ENCODE measurements at regions not wholly inside any gene's neighbourhood (a gene's known extent, or its start where the extent isn't known, plus 50 kb on each side); places are given as distances from the start of the nearest gene placed in this dataset.
"Not testable (repeated sequence)": the region's sequence is repeated elsewhere in the genome, so short reads cannot be mapped to it uniquely, and the experiment has no call there.

DNA sequence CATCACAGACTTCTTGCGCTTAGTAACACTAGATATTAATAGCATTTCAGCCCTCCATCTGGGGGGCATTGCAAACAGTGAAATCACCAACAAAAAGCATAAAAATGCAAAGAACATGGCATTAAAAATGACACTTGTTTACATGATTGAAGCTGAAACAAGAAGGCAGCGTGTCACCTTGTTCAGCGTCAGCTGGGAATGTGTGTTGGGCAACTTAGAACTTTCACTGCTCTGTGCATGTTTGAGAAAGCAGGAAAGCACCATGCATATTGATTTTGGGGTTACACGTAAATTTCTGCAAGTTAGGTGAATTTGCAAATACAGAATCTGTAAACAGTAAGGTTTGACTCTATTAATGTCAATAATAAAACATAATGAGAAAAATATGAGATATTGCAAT, 162.9 kb downstream of the SOX4 start:
- Mint-ChIP-seq H3K4me3 (no peak overlapping the region), H3K27me3 (no peaks in the 10 kb centered on the region), H3K9me3 (no peaks in the 10 kb centered on the region), H3K36me3 (ENCODE audit: insufficient read depth) (no peaks in the 10 kb centered on the region), H3K27ac (no peak overlapping the region), H3K4me1 (ENCODE audit: low read depth in 2 of 2) (no peaks in the 10 kb centered on the region)
- DNase-seq (no peak), ATAC-seq (replicated peaks) (no peak)

DNA sequence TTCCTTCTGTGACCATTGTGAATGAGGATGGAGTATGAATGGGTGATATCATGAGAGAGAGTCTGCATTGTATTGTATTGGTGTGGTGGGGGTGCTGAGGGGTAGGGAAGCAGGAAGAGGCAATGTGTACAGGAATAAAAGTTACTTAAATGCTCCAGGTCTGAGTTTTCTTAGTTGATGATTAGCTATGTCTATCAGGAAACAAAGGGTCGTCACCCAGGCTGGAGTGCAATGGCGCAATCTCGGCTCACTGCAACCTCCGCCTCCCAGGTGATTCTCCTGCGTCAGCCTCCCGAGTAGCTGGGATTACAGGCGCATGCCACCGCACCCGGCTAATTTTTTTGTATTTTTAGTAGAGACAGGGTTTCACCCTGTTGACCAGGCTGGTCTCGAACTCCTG, 163.8 kb downstream of the SOX4 start:
- H3K9me3 Mint-ChIP-seq; ATAC-seq (replicated peaks); H3K27ac Mint-ChIP-seq; H3K4me3 Mint-ChIP-seq; H3K36me3 Mint-ChIP-seq (ENCODE audit: insufficient read depth); DNase-seq; H3K4me1 Mint-ChIP-seq (ENCODE audit: low read depth in 2 of 2); H3K27me3 Mint-ChIP-seq: not testable (repeated sequence)

DNA sequence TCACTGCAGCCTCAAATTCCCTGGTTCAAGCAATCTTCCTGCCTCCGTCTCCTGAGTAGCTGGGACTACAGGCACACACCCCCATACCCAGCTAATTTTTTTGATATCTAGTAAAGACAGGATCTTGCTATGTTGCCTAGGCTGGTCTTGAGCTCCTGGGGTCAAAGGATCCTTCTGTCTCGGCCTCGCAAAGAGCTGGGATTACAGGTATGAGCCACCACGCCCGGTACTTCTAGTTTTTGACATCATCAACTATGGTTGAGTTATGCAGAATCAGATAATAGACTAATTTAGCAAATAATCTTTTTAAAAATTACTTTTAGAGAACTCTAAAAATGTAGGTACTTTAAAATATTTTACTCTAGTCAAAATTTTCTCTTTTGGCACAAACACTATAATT, 166.2 kb downstream of the SOX4 start:
- no peak for ATAC-seq (replicated peaks)
- DNase-seq, result no peak
- no peaks in the 10 kb centered on the region for H3K36me3 Mint-ChIP-seq (ENCODE audit: insufficient read depth)
- no peaks in the 10 kb centered on the region for H3K27me3 Mint-ChIP-seq
- no peaks in the 10 kb centered on the region for H3K4me1 Mint-ChIP-seq (ENCODE audit: low read depth in 2 of 2)
- no peak overlapping the region for H3K27ac Mint-ChIP-seq
- peaks cover 0 to 2% of the 10 kb centered on the region in 2 donors for H3K9me3 Mint-ChIP-seq
- H3K4me3 Mint-ChIP-seq, result no peak overlapping the region

DNA sequence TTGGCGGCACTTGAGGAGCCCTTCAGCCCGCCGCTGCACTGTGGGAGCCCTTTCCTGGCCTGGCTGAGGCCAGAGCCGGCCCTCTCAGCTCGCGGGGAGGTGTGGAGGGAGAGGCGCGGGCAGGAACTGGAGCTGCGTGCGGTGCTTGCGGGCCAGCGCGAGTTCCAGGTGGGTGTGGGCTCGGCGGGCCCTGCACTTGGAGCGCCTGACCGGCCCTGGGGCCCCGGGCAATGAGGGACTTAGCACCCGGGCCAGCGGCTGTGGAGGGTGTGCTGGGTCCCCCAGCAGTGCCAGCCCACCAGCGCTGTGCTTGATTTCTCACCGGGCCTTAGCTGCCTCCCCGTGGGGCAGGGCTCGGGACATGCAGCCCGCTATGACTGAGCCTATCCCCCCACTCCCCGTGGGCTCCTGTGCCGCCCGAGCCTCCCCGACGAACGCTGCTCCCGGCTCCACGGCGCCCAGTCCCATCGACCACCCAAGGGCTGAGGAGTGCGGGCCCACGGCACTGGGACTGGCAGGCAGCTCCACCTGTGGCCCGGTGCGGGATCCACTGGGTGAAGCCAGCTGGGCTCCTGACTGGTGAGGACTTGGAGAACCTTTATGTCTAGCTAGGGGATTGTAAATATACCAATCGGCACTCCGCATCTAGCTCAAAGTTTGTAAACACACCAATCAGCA, 167.6 kb downstream of the SOX4 start:
- not testable (repeated sequence) for H3K27ac Mint-ChIP-seq; ATAC-seq (replicated peaks); H3K27me3 Mint-ChIP-seq; H3K4me1 Mint-ChIP-seq (ENCODE audit: low read depth in 2 of 2); H3K36me3 Mint-ChIP-seq (ENCODE audit: insufficient read depth); H3K4me3 Mint-ChIP-seq; H3K9me3 Mint-ChIP-seq; DNase-seq

DNA sequence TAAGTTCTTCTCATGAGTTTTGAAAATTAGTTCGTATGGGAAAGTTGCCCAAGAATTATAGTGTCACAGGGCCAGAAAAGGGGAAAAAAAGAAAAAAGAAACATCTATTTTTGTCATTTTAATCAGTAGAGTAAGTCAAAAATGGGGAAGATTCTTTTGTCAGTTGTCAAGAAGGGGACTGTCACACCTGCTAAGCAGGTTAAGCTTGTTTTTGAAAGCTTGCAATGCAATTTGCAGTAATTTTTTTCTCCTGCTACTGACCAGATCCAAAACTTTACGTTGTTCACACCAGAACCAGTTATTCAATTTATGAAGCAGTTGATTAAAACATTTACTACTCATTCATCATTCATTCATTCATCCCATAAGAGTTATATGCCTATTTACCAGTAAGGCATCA, 171.4 kb downstream of the SOX4 start:
- no peak for ATAC-seq (replicated peaks)
- H3K4me1 Mint-ChIP-seq (ENCODE audit: low read depth in 2 of 2), result no peaks in the 10 kb centered on the region
- H3K36me3 Mint-ChIP-seq (ENCODE audit: insufficient read depth), result no peaks in the 10 kb centered on the region
- no peak overlapping the region for H3K27ac Mint-ChIP-seq
- H3K27me3 Mint-ChIP-seq, result no peaks in the 10 kb centered on the region
- H3K9me3 Mint-ChIP-seq, result peaks cover 0 to 2% of the 10 kb centered on the region in 2 donors
- H3K4me3 Mint-ChIP-seq, result no peak overlapping the region
- DNase-seq, result no peak

DNA sequence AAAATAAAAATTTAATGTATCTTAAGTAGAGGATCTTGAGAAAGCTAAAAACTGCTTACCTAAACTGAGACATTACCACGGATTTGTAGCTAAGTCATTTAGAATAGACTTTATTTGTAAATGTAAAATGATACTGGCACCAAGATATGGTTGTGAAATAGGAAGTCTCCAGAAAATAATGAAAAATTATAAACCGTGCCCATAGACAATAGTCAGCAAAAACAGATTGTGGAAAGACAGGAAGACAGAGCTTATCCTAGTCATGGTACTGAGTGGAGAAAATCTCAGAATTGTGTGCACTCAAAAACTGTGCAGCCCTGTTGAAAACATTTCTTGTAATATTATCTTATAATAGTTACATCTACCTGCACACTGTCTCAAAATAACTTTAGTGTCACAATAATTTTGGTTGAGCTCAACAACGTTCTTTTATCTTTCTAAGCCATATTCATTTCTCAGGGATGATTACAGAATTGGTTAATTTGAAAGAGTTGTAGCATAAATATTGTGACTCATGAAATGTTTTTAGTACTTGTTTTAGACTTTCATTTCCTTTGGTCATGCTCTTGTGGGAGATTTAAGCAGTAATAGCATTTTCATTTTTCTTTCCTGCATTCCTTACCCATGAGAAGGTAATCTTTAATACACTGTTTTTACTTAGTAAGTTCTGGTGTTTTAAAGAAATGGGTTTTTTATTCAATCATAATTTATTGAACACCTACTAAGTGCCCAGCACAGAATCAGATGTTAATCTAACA, 174.5 kb downstream of the SOX4 start:
- DNase-seq (no peak), ATAC-seq (replicated peaks) (no peak)
- Mint-ChIP-seq H3K36me3 (ENCODE audit: insufficient read depth) (no peaks in the 10 kb centered on the region), H3K9me3 (no peaks in the 10 kb centered on the region), H3K27me3 (no peaks in the 10 kb centered on the region), H3K4me1 (ENCODE audit: low read depth in 2 of 2) (no peaks in the 10 kb centered on the region), H3K4me3 (no peak overlapping the region), H3K27ac (no peak overlapping the region)

DNA sequence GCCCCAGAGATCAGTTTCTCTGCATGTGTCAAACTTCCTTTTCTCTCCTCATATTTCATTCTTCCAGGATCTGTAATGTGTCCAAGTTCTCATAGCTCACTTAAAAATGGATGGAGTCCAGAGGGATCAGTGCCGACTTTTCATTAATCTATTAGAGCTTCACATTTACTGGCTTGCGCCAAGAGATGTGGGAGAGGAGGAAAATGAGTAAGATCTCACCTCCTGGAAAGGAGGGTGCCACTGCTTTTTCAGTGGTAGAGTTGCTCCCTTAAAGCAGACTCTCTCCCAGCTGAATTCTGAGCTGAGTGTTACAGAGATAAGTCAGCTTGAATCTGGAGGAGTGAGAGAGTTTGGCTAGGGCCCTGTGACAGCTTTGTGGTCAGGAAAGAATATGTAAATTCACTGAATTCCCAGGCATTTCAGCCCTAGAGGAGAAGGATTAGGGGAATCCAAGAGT, 175.9 kb downstream of the SOX4 start:
- H3K4me3 Mint-ChIP-seq, result no peak overlapping the region
- H3K27me3 Mint-ChIP-seq, result no peaks in the 10 kb centered on the region
- H3K36me3 Mint-ChIP-seq (ENCODE audit: insufficient read depth), result no peaks in the 10 kb centered on the region
- ATAC-seq (replicated peaks) (no peak), DNase-seq (no peak)
- H3K9me3 Mint-ChIP-seq, result no peaks in the 10 kb centered on the region
- H3K27ac Mint-ChIP-seq, result no peak overlapping the region
- no peaks in the 10 kb centered on the region for H3K4me1 Mint-ChIP-seq (ENCODE audit: low read depth in 2 of 2)

DNA sequence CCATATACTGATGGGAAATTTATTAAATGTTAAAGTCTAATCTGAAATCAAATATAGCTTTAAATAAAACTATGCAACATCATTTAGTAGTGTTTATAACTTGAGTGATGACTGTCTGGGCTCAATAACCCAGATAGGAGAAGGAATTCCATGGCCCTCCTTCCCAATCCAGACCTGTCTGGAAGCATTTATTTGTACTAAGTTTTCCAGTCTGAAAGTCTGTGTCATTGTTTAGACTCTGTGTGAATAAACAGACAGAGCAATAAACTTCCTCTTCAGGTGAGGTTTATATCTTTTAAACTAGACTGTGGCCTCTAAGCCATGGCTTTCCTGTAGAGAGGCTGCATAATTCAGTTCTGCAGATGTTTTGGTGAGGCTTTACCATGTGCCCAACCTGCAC, 176.4 kb downstream of the SOX4 start:
- Mint-ChIP-seq H3K4me3 (no peak overlapping the region), H3K36me3 (ENCODE audit: insufficient read depth) (no peaks in the 10 kb centered on the region), H3K9me3 (no peaks in the 10 kb centered on the region), H3K4me1 (ENCODE audit: low read depth in 2 of 2) (no peaks in the 10 kb centered on the region), H3K27ac (no peak overlapping the region), H3K27me3 (no peaks in the 10 kb centered on the region)
- DNase-seq (no peak), ATAC-seq (replicated peaks) (no peak)

DNA sequence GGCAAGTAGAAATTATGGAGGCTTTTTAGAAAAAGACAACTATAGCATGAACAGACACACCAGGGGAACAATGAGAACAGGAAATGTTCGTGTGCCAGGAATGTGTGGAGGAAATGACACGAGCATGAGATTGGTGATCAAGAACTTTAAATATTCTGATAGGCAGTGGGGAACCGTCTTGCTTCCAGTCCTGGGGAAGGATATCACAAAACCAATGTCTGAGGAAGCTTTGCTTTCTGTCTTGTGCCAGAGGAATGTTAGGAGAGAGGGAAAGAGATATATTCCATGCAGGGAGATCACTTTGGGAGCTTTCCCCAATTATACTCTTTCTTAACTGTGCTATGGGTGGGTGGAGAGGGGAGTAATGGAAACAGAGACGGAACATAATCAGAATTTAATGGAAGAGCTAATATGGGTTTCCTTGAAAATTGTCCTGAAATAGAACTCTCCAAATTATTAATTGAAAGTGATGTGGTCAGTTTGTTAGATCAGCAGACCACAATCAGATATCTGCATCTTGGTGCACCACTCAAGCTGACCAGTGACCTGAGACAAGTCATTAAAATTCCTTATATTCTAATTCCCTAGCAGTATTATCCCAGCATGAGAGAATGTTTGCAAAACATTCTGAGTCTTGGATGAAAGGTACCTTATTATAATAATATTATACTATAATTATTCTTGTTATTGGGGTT, 178.2 kb downstream of the SOX4 start:
- DNase-seq (no peak), ATAC-seq (replicated peaks) (no peak)
- H3K36me3 Mint-ChIP-seq (ENCODE audit: insufficient read depth), result no peaks in the 10 kb centered on the region
- no peak overlapping the region for H3K4me3 Mint-ChIP-seq
- H3K4me1 Mint-ChIP-seq (ENCODE audit: low read depth in 2 of 2), result no peaks in the 10 kb centered on the region
- H3K27me3 Mint-ChIP-seq, result no peaks in the 10 kb centered on the region
- H3K27ac Mint-ChIP-seq, result no peak overlapping the region
- H3K9me3 Mint-ChIP-seq, result no peaks in the 10 kb centered on the region

DNA sequence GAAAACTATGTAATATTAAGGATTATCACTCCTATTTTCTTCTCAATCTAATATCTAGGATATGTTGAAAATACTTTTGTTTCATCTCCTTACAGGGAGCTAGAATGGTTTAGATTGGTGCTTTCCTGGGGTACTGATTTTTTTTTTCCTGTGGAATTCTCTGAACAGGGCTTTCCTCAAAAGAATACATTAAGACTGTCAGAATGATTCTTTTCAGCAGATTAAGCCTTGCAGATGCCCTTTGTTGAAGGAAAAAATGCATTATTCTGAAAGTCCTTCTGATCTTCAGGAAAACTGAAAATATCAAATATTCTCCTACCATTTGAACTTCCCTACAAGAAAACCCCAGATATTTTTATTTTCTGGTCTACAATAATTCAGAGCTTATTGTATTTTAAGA, 178.9 kb downstream of the SOX4 start:
- Mint-ChIP-seq H3K4me3 (no peak overlapping the region), H3K36me3 (ENCODE audit: insufficient read depth) (no peaks in the 10 kb centered on the region)
- ATAC-seq (replicated peaks), result no peak

DNA sequence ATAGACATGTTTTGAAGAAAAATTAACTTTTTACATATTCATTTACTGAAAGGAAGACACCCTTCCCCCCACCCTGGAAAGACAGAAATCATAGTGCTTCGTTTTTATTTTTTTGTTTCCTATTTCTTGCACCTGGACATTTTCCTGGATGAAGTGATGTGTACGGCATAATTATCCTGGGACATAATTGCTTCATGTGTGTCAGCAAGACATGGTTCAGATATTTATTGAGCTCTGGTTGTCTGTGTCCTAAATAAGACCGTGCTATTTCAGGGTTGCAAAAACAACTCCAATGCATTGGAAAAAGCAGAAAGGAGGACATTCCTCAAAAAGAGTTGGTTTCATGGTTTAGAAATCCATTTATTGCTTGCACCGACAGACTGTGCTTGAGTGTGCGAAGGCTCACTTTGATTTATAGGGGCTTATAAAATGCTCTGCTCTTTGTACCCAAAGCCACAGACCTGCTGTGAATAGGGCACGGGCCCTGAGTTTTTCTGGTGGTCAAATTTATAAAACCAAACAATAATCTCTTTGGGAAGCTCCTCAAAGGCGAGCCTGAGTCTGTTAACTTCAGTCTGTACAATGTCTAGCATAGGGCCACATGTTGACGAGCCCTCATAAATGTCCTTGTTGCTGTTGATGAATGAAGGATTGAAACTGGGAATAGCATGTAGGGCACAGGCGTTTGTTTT, 179.5 kb downstream of the SOX4 start:
- no peak for ATAC-seq (replicated peaks)
- Mint-ChIP-seq H3K36me3 (ENCODE audit: insufficient read depth) (no peaks in the 10 kb centered on the region), H3K4me1 (ENCODE audit: low read depth in 2 of 2) (no peaks in the 10 kb centered on the region), H3K27ac (no peak overlapping the region), H3K27me3 (no peaks in the 10 kb centered on the region), H3K4me3 (no peak overlapping the region), H3K9me3 (no peaks in the 10 kb centered on the region)
- DNase-seq, result no peak

More for the DNA sequence above, 178.9 kb downstream of the SOX4 start:
- DNase-seq, result no peak
- H3K9me3 Mint-ChIP-seq, result no peaks in the 10 kb centered on the region
- no peaks in the 10 kb centered on the region for H3K4me1 Mint-ChIP-seq (ENCODE audit: low read depth in 2 of 2)
- H3K27ac Mint-ChIP-seq, result no peak overlapping the region
- H3K27me3 Mint-ChIP-seq, result no peaks in the 10 kb centered on the region

DNA sequence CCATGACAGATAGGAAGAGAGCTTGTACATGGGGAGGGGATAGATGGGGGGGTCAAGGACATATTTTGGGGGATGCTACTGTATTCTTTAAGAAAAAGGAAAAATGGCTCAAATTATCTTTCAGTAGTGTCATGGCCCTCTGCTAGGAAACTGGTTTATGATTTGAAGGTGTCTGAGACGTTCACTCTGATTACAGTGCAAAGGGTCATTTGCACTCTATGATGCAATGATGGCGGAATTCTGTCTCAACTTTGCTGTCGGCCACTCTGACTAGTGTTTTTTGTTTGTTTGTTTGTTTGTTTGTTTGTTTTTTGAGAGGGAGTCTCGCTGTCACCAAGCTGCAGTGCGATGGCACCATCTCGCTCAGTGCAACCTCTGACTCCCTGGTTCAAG, 180.0 kb downstream of the SOX4 start:
- no peak overlapping the region for H3K4me3 Mint-ChIP-seq
- ATAC-seq (replicated peaks), result no peak
- H3K27me3 Mint-ChIP-seq, result no peaks in the 10 kb centered on the region
- H3K27ac Mint-ChIP-seq, result no peak overlapping the region
- H3K9me3 Mint-ChIP-seq, result no peaks in the 10 kb centered on the region
- H3K36me3 Mint-ChIP-seq (ENCODE audit: insufficient read depth), result no peaks in the 10 kb centered on the region
- DNase-seq, result no peak
- no peaks in the 10 kb centered on the region for H3K4me1 Mint-ChIP-seq (ENCODE audit: low read depth in 2 of 2)

DNA sequence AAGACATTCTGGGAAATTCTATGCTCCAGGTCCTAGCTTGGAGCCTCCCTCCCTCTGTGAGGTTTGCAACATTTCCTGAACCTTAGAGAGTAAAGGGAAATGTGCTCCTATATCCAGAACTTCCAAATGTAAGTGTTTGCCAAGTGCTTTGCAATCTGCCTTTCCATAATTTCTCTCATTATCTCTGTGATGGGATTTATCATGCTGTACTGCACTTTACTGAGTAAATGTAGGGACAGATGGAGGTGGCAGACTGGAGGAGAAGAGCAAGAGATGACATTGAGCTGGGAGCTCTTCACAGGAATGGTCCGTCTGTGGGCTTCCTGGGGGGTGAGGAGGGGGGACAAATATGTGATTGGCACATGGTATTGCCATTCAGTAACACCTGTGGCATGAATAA, 184.3 kb downstream of the SOX4 start:
- no peak overlapping the region for H3K27ac Mint-ChIP-seq
- no peaks in the 10 kb centered on the region for H3K4me1 Mint-ChIP-seq (ENCODE audit: low read depth in 2 of 2)
- no peaks in the 10 kb centered on the region for H3K9me3 Mint-ChIP-seq
- no peaks in the 10 kb centered on the region for H3K27me3 Mint-ChIP-seq
- H3K4me3 Mint-ChIP-seq, result no peak overlapping the region
- H3K36me3 Mint-ChIP-seq (ENCODE audit: insufficient read depth), result no peaks in the 10 kb centered on the region
- ATAC-seq (replicated peaks), result no peak
- DNase-seq, result no peak
